Fibroblast of mammary gland (primary cell): ENCODE measurements at regions not wholly inside any gene's neighbourhood (a gene's known extent, or its start where the extent isn't known, plus 50 kb on each side); places are given as distances from the start of the nearest gene placed in this dataset.
A peak's percentile ranks its signal among the peaks of the same experiment; 100 is the strongest.

Experiments used
- DNase-seq: peaks from one replicate; pipeline ENCODE4 v3.0.0-alpha.2; 2010; ENCODE audit warnings: low read depth
- H3K4me3 ChIP-seq: 2 replicates; pipeline ENCODE4 v1.5.1; 2011; ENCODE audit warnings: low read depth, mild to moderate bottlenecking, low read length, moderate library complexity; ENCODE audit not compliant: control insufficient read depth
- TF ChIP-seq, protein P1 (sequence below): conservative IDR thresholded peaks from 2 replicates; pipeline ENCODE4 v1.5.1; 2011; ENCODE audit warnings: low read depth, low read length, inconsistent platforms; ENCODE audit not compliant: control insufficient read depth, insufficient read depth

DNA sequence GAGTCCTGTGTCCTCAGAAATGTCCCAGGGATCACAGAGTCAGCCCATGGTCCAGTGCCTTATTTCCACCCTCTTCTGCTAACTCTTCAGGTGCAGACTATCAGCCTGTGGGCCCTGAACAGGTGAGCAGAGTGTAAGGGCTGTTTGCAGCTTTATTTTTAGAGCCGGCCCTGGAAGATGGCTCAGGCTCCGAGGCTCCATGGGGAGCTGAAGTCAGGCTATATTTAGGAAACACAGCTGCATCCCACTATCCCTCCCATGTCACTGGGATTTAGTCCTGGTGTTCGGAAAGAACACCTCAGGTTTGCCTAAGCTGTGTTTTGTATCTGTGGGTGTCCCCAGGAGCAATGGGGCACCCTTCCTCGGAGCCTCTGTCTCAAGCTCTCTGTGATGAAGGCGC lies 126.9 kb downstream of the RPS24 start:
- TF ChIP-seq, protein P1, sequence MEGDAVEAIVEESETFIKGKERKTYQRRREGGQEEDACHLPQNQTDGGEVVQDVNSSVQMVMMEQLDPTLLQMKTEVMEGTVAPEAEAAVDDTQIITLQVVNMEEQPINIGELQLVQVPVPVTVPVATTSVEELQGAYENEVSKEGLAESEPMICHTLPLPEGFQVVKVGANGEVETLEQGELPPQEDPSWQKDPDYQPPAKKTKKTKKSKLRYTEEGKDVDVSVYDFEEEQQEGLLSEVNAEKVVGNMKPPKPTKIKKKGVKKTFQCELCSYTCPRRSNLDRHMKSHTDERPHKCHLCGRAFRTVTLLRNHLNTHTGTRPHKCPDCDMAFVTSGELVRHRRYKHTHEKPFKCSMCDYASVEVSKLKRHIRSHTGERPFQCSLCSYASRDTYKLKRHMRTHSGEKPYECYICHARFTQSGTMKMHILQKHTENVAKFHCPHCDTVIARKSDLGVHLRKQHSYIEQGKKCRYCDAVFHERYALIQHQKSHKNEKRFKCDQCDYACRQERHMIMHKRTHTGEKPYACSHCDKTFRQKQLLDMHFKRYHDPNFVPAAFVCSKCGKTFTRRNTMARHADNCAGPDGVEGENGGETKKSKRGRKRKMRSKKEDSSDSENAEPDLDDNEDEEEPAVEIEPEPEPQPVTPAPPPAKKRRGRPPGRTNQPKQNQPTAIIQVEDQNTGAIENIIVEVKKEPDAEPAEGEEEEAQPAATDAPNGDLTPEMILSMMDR = no peak
- no peak overlapping the region for H3K4me3 ChIP-seq
- DNase-seq = no peak

DNA sequence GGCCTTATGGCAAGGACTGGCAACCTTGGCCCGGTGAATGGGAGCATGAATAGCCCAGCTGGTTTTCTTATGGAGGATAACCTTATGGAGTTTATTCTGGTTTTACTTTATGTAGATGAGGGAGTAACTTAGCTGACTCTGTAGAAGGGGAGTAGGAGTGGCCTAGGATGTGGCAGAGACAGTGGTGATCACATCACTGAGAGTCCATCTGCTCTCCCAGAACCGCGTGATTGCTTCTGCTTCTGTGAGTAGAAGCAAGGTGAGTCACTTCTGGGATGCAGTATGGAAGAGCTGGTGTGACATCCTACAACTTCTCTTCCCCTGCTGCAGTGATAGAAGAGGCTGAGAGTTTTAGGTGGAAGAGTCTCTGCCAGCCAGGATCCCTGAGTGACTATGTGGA lies 129.2 kb downstream of the RPS24 start:
- DNase-seq = peak; percentile 40
- no peak overlapping the region for H3K4me3 ChIP-seq
- TF ChIP-seq, protein P1 = no peak

DNA sequence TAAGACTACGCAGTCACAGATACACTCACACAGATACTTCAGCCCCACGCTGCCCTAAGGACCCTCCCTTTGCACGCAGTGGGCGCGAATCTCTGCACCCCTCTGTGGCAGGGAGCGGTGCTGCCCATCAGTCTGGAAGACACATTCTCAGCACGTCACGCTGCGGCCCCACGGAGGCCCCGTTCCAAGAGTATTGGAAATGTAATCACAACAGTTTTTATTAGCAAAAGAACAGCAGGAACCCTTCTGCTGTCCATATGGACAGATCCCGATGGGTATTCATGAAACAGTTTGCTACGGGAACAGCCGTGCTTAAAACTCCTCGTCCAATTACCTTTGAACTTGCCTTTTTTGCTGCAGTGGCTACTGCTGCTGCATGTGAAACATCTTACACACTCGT lies 131.0 kb downstream of the RPS24 start:
- no peak for DNase-seq
- no peak overlapping the region for H3K4me3 ChIP-seq
- TF ChIP-seq, protein P1 = no peak

DNA sequence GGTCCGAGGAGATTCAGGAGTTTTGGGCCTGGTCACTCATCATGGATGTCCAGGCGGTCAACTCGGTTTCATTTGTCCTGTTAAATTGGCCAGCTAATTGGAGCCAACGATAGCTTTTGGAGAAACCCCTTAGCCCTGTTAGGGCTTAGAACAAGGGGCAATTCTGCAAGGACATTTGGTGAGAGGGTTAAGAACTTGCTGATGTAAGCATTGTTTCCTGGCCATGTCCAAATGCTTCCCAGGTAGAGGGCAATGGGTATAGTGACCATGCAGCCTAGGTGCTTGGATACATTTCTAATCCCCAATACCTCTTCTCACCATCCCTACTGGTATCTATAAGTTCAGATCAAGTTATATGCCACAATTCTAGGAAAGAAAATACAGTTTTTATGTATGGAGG lies 131.5 kb downstream of the RPS24 start:
- DNase-seq = no peak
- TF ChIP-seq, protein P1 = no peak
- no peak overlapping the region for H3K4me3 ChIP-seq

DNA sequence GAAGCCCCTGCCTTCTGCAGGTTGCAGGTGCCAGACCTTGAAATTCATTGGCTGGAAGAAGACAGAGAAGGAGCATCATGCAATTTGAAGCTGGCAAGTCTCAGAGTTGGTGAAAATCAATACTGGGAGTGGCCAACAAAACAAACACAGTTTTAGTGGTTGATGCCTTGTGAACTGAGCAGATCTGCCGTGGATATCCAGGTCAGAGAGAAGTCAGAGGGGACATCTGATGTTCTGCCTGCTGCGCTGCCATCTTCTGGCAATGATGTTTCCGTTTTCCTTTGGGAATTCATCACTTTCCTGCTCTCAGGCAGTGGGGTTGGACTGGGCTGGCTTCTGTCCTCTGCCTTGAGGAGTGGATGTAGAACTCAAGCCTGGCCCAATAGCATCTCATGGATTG lies 132.0 kb downstream of the RPS24 start:
- no peak for DNase-seq
- no peak overlapping the region for H3K4me3 ChIP-seq
- TF ChIP-seq, protein P1 = no peak

DNA sequence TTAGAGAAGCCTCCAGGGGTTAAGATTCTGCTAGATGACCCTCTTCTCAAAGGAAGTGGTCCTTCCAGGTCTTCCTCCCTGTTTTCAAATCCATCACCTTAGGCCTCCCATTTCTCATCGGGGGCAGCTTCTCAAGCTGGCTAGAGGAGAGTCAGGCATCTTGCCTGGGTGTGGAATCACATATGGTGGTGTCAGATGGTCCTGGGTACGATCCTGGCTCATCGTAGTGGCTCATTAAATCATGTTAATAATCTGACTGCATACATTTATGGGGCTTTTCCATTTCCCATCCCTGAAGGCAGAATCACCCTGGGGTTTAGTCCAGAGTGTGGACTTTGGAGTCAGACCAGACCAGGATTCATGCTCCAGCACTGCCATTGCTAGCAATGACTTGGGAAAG lies 132.6 kb downstream of the RPS24 start:
- no peak overlapping the region for H3K4me3 ChIP-seq
- no peak for DNase-seq
- TF ChIP-seq, protein P1 = no peak

DNA sequence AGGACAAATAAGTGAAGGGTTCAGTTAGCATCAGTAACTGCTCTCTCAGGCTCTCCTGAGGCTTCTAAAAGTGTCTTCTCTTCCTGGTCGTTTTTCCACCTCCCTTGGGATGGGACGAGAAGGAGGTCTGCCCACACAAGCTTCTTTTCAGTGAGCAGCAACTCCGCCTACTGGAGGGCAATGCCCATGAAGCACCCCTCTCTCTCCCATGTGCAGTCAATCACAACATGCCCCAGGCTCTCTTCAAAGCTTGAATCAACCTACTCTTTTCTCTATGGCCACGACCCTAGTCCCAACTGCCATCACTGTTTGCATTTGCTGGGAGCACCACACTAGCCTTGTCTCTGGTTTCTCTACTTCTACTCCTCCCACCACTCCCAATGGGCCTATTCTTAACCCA lies 135.6 kb downstream of the RPS24 start:
- no peak overlapping the region for H3K4me3 ChIP-seq
- TF ChIP-seq, protein P1 = no peak

More for the DNA sequence above, 135.6 kb downstream of the RPS24 start:
- no peak for DNase-seq
